Parathyroid adenoma (tissue), 2 donors: ENCODE measurements at regions not wholly inside any gene's neighbourhood (a gene's known extent, or its start where the extent isn't known, plus 50 kb on each side); places are given as distances from the start of the nearest gene placed in this dataset.

Source experiments
- H2AFZ ChIP-seq: fragments of 300-600 bp; sonication (generic); one replicate; pipeline ENCODE4 v1.7.0; 2017; ENCODE audit warnings: antibody characterized with exemption, mild to moderate bottlenecking
- H3K27ac ChIP-seq: fragments of 300-600 bp; sonication (generic); one replicate; pipeline ENCODE4 v1.7.0; 2017
- H3K27me3 ChIP-seq: fragments of 300-600 bp; sonication (generic); one replicate; pipeline ENCODE4 v1.7.0; 2017; ENCODE audit warnings: low read length; ENCODE audit not compliant: control insufficient read depth, insufficient read depth
- H3K36me3 ChIP-seq: fragments of 300-600 bp; sonication (generic); one replicate; pipeline ENCODE4 v1.7.0; 2017; ENCODE audit warnings: low read length; ENCODE audit not compliant: control insufficient read depth, insufficient read depth
- H3K4me1 ChIP-seq: fragments of 300-600 bp; sonication (generic); one replicate; pipeline ENCODE4 v1.7.0; 2017; ENCODE audit warnings: control low read depth
- H3K4me2 ChIP-seq: fragments of 300-600 bp; sonication (generic); one replicate; pipeline ENCODE4 v1.7.0; 2017; ENCODE audit warnings: low read length
- H3K4me3 ChIP-seq: fragments of 300-600 bp; sonication (generic); one replicate; pipeline ENCODE4 v1.7.0; 2017; ENCODE audit warnings: low read depth, low read length
- H3K79me2 ChIP-seq: fragments of 300-600 bp; sonication (generic); one replicate; pipeline ENCODE4 v1.7.0; 2017; ENCODE audit warnings: control low read depth
- H3K9ac ChIP-seq: fragments of 300-600 bp; sonication (generic); one replicate; pipeline ENCODE4 v1.7.0; 2017; ENCODE audit warnings: mild to moderate bottlenecking
- H3K9me3 ChIP-seq: fragments of 300-600 bp; sonication (generic); one replicate; pipeline ENCODE4 v1.7.0; 2017; ENCODE audit warnings: low read length; ENCODE audit not compliant: control insufficient read depth
- TF ChIP-seq, protein P1 (sequence below): fragments of 300-600 bp; sonication (generic); IDR thresholded peaks from one replicate; pipeline ENCODE4 v1.7.0; 2017; ENCODE audit warnings: antibody characterized with exemption, mild to moderate bottlenecking
- donor health status: primary hyperparathyroidism.

DNA sequence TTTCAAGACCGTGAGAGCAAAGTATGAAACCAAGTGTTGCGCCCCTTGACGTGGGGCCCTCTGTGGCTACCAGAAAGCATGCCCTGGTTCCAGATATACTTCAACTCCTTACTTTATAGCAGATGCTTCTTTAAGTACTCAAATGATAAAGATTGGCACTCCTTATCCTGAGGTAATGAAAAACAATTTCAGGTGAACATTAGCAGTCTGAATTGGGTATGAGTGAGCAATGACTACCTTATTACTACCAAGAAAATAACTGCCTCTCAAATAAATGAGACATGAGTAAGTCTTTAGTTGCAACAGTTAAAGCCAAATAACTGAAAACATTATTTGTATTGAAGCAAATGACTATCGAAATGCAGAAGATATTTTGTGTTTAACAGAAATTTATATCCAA is 408.7 kb downstream of the MMUT start:
- Histone ChIP-seq H3K4me3 (no peak overlapping the region), H3K9me3 (no peaks in the 10 kb centered on the region), H3K4me2 (no peak overlapping the region), H3K79me2 (no peaks in the 10 kb centered on the region), H3K27me3 (no peaks in the 10 kb centered on the region), H3K36me3 (no peaks in the 10 kb centered on the region), H3K9ac (no peak overlapping the region), H3K27ac (no peak overlapping the region), H2AFZ (no peak overlapping the region), H3K4me1 (no peaks in the 10 kb centered on the region)
- TF ChIP-seq, protein P1, sequence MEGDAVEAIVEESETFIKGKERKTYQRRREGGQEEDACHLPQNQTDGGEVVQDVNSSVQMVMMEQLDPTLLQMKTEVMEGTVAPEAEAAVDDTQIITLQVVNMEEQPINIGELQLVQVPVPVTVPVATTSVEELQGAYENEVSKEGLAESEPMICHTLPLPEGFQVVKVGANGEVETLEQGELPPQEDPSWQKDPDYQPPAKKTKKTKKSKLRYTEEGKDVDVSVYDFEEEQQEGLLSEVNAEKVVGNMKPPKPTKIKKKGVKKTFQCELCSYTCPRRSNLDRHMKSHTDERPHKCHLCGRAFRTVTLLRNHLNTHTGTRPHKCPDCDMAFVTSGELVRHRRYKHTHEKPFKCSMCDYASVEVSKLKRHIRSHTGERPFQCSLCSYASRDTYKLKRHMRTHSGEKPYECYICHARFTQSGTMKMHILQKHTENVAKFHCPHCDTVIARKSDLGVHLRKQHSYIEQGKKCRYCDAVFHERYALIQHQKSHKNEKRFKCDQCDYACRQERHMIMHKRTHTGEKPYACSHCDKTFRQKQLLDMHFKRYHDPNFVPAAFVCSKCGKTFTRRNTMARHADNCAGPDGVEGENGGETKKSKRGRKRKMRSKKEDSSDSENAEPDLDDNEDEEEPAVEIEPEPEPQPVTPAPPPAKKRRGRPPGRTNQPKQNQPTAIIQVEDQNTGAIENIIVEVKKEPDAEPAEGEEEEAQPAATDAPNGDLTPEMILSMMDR: no peak

DNA sequence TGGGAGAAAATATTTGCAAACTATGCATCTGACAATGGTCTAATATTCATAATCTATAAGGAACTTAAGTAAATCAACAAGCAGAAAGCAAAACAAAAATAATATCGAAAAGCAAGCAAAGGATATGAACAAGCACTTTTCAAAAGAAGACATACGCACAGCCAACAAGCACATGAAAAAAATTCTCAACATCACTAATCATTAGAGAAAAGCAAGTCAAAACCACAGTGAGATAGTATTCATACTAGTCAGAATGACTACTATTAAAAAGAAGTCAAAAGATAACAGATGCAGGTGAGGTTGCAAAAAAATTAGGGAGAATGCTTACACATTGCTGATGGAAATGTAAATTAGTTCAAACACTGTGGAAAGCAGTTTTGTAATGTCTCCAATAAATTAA is 410.2 kb downstream of the MMUT start:
- Histone ChIP-seq H3K4me1 (no peaks in the 10 kb centered on the region), H3K9ac (no peak overlapping the region), H3K9me3 (no peaks in the 10 kb centered on the region), H3K79me2 (no peaks in the 10 kb centered on the region), H3K36me3 (no peaks in the 10 kb centered on the region), H3K4me2 (no peak overlapping the region), H3K27ac (no peak overlapping the region), H2AFZ (no peak overlapping the region), H3K27me3 (no peaks in the 10 kb centered on the region), H3K4me3 (no peak overlapping the region)
- TF ChIP-seq, protein P1: no peak

DNA sequence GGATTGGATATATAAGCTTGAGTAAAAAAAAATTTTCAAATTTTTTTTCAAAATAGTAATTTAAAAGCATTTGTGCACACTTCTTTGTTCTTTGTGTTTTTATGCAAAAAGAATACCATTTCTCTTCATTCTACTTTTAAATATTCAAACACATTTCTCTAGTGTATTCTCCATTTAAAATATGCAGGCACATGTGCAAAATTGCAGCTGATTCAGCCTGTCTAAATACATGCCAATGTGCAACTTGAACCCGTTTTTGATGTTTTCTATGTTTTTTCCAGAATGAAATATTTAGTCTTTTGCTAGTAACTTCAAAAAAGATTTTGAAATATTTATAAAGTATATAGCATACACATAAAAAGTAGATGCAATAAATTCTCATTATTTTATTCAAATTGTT is 411.8 kb downstream of the MMUT start:
- Histone ChIP-seq H3K36me3 (no peaks in the 10 kb centered on the region), H3K9ac (no peak overlapping the region), H3K27me3 (no peaks in the 10 kb centered on the region), H2AFZ (no peak overlapping the region), H3K4me3 (no peak overlapping the region), H3K79me2 (no peaks in the 10 kb centered on the region), H3K9me3 (no peaks in the 10 kb centered on the region), H3K4me2 (no peak overlapping the region), H3K4me1 (no peaks in the 10 kb centered on the region), H3K27ac (no peak overlapping the region)
- TF ChIP-seq, protein P1: no peak

DNA sequence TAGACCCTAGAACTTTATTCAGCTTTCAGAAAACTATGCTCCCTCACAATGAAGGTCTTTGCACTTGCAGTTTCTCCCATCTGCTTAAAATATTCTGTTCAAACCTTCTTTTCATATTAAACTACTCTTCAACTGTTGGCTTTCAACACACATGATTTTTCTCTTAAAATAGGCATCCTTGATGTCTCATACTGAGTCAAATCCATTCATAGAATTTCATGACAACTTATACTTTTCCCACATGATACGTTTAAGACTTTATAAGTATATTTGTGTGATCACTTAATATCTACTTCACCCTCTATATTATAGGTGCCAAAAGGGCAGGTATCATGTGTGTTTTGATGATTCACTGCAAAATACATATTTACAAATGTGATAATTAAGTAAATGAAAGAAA is 412.5 kb downstream of the MMUT start:
- Histone ChIP-seq H3K79me2 (no peaks in the 10 kb centered on the region), H3K4me3 (no peak overlapping the region), H3K9me3 (no peaks in the 10 kb centered on the region), H3K36me3 (no peaks in the 10 kb centered on the region), H3K4me2 (no peak overlapping the region), H3K27ac (no peak overlapping the region), H3K4me1 (no peaks in the 10 kb centered on the region), H3K27me3 (no peaks in the 10 kb centered on the region), H3K9ac (no peak overlapping the region), H2AFZ (no peak overlapping the region)
- TF ChIP-seq, protein P1: no peak

DNA sequence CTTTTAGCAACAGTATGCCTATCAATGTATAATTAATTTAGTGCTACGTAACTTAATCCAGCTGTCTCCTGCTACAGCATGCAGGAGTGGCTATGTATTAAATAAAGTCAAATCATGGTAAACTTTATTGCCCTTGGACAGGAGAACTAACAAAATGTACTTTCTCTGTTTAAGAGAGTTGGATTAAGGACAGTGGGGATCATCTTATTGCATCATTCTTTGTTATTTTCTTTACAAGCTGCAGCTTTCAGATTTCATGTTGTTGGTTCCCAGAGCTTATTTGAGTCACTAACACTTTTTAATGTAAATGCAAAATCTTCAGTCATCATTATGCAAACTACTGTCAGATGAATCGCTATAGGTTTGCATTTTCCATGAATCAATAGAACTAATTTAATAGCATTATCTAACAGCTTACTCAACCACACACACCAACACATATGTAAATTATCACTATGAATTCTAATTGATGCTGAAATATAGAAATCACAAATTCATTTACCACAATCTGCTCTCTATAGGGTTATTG is 424.7 kb downstream of the MMUT start:
- no peaks in the 10 kb centered on the region for H3K9me3 ChIP-seq
- TF ChIP-seq, protein P1: no peak
- H3K27me3 ChIP-seq: no peaks in the 10 kb centered on the region
- no peak overlapping the region for H2AFZ ChIP-seq
- H3K4me1 ChIP-seq: no peaks in the 10 kb centered on the region
- no peak overlapping the region for H3K27ac ChIP-seq
- no peak overlapping the region for H3K4me2 ChIP-seq
- H3K4me3 ChIP-seq: no peak overlapping the region
- no peaks in the 10 kb centered on the region for H3K36me3 ChIP-seq
- no peaks in the 10 kb centered on the region for H3K79me2 ChIP-seq
- no peak overlapping the region for H3K9ac ChIP-seq
